Glomerular endothelial cell (primary cell): ENCODE measurements at regions not wholly inside any gene's neighbourhood (a gene's known extent, or its start where the extent isn't known, plus 50 kb on each side); places are given as distances from the start of the nearest gene placed in this dataset.

Source experiments
- DNase-seq: peaks from one replicate; pipeline ENCODE4 v3.0.0-alpha.2; 2011; ENCODE audit warnings: low read depth, low spot score; ENCODE audit errors: extremely low read depth

GRCh38 chr2:139201516-139201915, 421.3 kb upstream of the NXPH2 start:
- DNase-seq: no peak

GRCh38 chr2:139196754-139197153, 416.6 kb upstream of the NXPH2 start:
- no peak for DNase-seq

GRCh38 chr2:139194546-139194945, 414.4 kb upstream of the NXPH2 start:
- no peak for DNase-seq

GRCh38 chr2:139177041-139177440, 396.9 kb upstream of the NXPH2 start:
- no peak for DNase-seq

- DNase-seq: no peak
These were observed 395.3 kb upstream of the NXPH2 start for GRCh38 chr2:139175510-139175909.

- DNase-seq: no peak
These were observed 390.2 kb upstream of the NXPH2 start for GRCh38 chr2:139170406-139170805.

GRCh38 chr2:139165601-139166000, 385.4 kb upstream of the NXPH2 start:
- DNase-seq: no peak

- no peak for DNase-seq
These were observed 384.9 kb upstream of the NXPH2 start for GRCh38 chr2:139165041-139165440.

- no peak for DNase-seq
These were observed 382.8 kb upstream of the NXPH2 start for GRCh38 chr2:139162957-139163356.

- DNase-seq: no peak
These were observed 382.3 kb upstream of the NXPH2 start for GRCh38 chr2:139162456-139162855.

- DNase-seq: no peak
These were observed 380.6 kb upstream of the NXPH2 start for GRCh38 chr2:139160836-139161235.

- DNase-seq: no peak
These were observed 379.0 kb upstream of the NXPH2 start for GRCh38 chr2:139159177-139159576.

GRCh38 chr2:139156730-139157129, 376.5 kb upstream of the NXPH2 start:
- no peak for DNase-seq

GRCh38 chr2:139155991-139156390, 375.8 kb upstream of the NXPH2 start:
- DNase-seq: no peak

- DNase-seq: no peak
These were observed 362.2 kb upstream of the NXPH2 start for GRCh38 chr2:139142252-139142880.

GRCh38 chr2:139124271-139124670, 344.1 kb upstream of the NXPH2 start:
- no peak for DNase-seq

GRCh38 chr2:139123795-139124194, 343.6 kb upstream of the NXPH2 start:
- no peak for DNase-seq

- DNase-seq: no peak
These were observed 342.5 kb upstream of the NXPH2 start for GRCh38 chr2:139122711-139123158.

GRCh38 chr2:139099721-139100120, 319.5 kb upstream of the NXPH2 start:
- DNase-seq: no peak

GRCh38 chr2:139098961-139099360, 318.8 kb upstream of the NXPH2 start:
- no peak for DNase-seq

- no peak for DNase-seq
These were observed 302.9 kb upstream of the NXPH2 start for GRCh38 chr2:139083121-139083520.

GRCh38 chr2:139080244-139080643, 300.1 kb upstream of the NXPH2 start:
- no peak for DNase-seq

GRCh38 chr2:139079311-139079710, 299.1 kb upstream of the NXPH2 start:
- DNase-seq: no peak
